ENCODE measurements at regions not wholly inside any gene's neighbourhood (a gene's known extent, or its start where the extent isn't known, plus 50 kb on each side); places are given as distances from the start of the nearest gene placed in this dataset.

GRCh38 chr13:47798906-47799305 is 202.2 kb downstream of the SUCLA2 start:
- Mint-ChIP-seq H3K27ac (no peak overlapping the region), H3K4me3 (no peak overlapping the region), H3K36me3 (ENCODE audit: low read depth) (no peaks in the 10 kb centered on the region), H3K27me3 (peaks cover 8% of the 10 kb centered on the region), H3K4me1 (no peaks in the 10 kb centered on the region), H3K9me3 (peaks cover 4% of the 10 kb centered on the region)
- no peak for ATAC-seq (replicated peaks)

DNA sequence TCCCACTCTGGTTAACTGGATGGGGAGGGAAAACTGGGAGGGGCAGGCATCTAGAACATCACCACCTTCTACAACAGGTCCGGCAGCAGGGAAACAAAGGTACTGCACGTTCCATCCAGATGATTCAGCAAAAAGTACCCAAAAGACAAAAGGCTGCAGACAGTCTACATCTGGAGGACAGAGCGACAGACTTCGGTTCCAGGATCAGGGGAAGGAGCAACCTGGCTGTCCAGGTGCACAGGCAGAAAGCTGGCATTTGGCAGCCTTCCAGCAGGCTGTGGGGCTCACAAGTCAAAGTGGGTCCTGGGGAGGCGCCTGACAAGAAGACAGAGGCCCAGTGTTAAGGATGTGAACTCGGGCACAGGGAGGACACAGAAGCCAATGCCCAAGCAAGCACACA is 202.9 kb downstream of the SUCLA2 start:
- Mint-ChIP-seq H3K36me3 (ENCODE audit: low read depth) (no peaks in the 10 kb centered on the region), H3K9me3 (peaks cover 4% of the 10 kb centered on the region), H3K27me3 (peaks cover 8% of the 10 kb centered on the region), H3K4me3 (no peak overlapping the region), H3K27ac (no peak overlapping the region), H3K4me1 (no peaks in the 10 kb centered on the region)
- no peak for ATAC-seq (replicated peaks)

GRCh38 chr13:47796816-47797215 is 204.3 kb downstream of the SUCLA2 start:
- ATAC-seq (replicated peaks) = no peak
- peaks cover 3% of the 10 kb centered on the region for H3K27me3 Mint-ChIP-seq
- no peak overlapping the region for H3K27ac Mint-ChIP-seq
- H3K4me3 Mint-ChIP-seq = no peak overlapping the region
- H3K36me3 Mint-ChIP-seq (ENCODE audit: low read depth) = no peaks in the 10 kb centered on the region
- no peaks in the 10 kb centered on the region for H3K4me1 Mint-ChIP-seq
- H3K9me3 Mint-ChIP-seq = no peaks in the 10 kb centered on the region

GRCh38 chr13:47794963-47795362 is 206.1 kb downstream of the SUCLA2 start:
- no peak for ATAC-seq (replicated peaks)
- H3K4me3 Mint-ChIP-seq = no peak overlapping the region
- H3K36me3 Mint-ChIP-seq (ENCODE audit: low read depth) = no peaks in the 10 kb centered on the region

GRCh38 chr13:47790755-47791154 is 210.3 kb downstream of the SUCLA2 start:
- no peak overlapping the region for H3K27ac Mint-ChIP-seq
- H3K36me3 Mint-ChIP-seq (ENCODE audit: low read depth) = no peaks in the 10 kb centered on the region
- no peaks in the 10 kb centered on the region for H3K9me3 Mint-ChIP-seq
- no peaks in the 10 kb centered on the region for H3K27me3 Mint-ChIP-seq
- ATAC-seq (replicated peaks) = no peak
- H3K4me3 Mint-ChIP-seq = no peak overlapping the region
- no peaks in the 10 kb centered on the region for H3K4me1 Mint-ChIP-seq

More at GRCh38 chr13:47794963-47795362, 206.1 kb downstream of the SUCLA2 start:
- Mint-ChIP-seq H3K4me1 (no peaks in the 10 kb centered on the region), H3K27me3 (peaks cover 3% of the 10 kb centered on the region), H3K9me3 (no peaks in the 10 kb centered on the region), H3K27ac (no peak overlapping the region)

DNA sequence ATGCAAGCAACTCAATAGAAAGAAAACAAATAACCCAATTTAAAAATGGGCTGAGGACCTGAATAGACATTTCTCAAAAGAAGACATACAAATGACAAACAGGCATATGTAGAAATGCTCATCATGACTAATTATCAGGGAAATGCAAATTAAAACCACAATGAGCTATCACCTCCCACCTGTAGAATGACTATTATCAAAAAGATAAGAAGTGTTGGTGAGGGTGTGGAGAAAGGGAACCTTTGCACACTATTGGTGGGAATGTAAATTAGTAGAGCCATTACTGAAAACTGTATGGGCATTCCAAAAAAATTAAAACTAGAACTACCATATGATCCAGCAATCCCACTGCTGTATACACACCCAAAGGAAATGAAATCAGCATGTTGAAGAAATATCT is 212.2 kb downstream of the SUCLA2 start:
- H3K27ac Mint-ChIP-seq = no peak overlapping the region
- no peaks in the 10 kb centered on the region for H3K36me3 Mint-ChIP-seq (ENCODE audit: low read depth)
- H3K4me3 Mint-ChIP-seq = no peak overlapping the region
- H3K9me3 Mint-ChIP-seq = no peaks in the 10 kb centered on the region
- H3K27me3 Mint-ChIP-seq = no peaks in the 10 kb centered on the region
- no peaks in the 10 kb centered on the region for H3K4me1 Mint-ChIP-seq
- ATAC-seq (replicated peaks) = peak; percentile 23

GRCh38 chr13:47774671-47774994 is 226.4 kb downstream of the SUCLA2 start:
- no peak overlapping the region for H3K4me3 Mint-ChIP-seq
- H3K9me3 Mint-ChIP-seq = peaks cover 13% of the 10 kb centered on the region
- peaks cover 21% of the 10 kb centered on the region for H3K27me3 Mint-ChIP-seq
- H3K36me3 Mint-ChIP-seq (ENCODE audit: low read depth) = no peaks in the 10 kb centered on the region
- H3K27ac Mint-ChIP-seq = no peak overlapping the region
- ATAC-seq (replicated peaks) = no peak
- H3K4me1 Mint-ChIP-seq = no peaks in the 10 kb centered on the region

- no peaks in the 10 kb centered on the region for H3K36me3 Mint-ChIP-seq (ENCODE audit: low read depth)
- no peak for ATAC-seq (replicated peaks)
- no peaks in the 10 kb centered on the region for H3K4me1 Mint-ChIP-seq
- no peak overlapping the region for H3K4me3 Mint-ChIP-seq
- H3K27me3 Mint-ChIP-seq = peaks cover 7% of the 10 kb centered on the region
- H3K9me3 Mint-ChIP-seq = no peaks in the 10 kb centered on the region
- no peak overlapping the region for H3K27ac Mint-ChIP-seq
These were observed 236.3 kb downstream of the SUCLA2 start for GRCh38 chr13:47764817-47765216.

- no peak overlapping the region for H3K27ac Mint-ChIP-seq
- no peak overlapping the region for H3K4me3 Mint-ChIP-seq
- no peaks in the 10 kb centered on the region for H3K9me3 Mint-ChIP-seq
These were observed 243.5 kb downstream of the SUCLA2 start for GRCh38 chr13:47757466-47758080.

DNA sequence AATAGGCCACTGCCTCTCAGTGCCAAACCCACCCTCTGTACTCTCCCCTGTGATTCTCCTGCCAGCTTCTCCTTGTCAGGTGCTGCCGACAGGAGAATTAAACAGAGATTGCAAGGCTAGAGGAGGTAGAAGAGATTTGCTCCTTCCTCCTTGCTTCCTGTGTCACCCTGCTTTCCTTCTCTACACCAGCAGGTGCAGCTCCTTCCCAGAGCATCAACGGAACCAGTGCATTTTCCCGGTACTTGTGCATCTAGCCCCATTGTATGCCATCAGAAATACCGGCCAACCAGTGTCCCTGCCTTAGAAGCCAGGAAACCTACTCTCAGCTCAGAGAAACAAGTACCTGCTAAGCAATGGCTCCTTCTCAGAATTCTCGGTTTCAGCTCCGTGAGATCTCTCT is 253.2 kb downstream of the SUCLA2 start:
- no peak for ATAC-seq (replicated peaks)
- H3K36me3 Mint-ChIP-seq (ENCODE audit: low read depth) = no peaks in the 10 kb centered on the region
- H3K4me3 Mint-ChIP-seq = no peak overlapping the region
- H3K27me3 Mint-ChIP-seq = peaks cover 9% of the 10 kb centered on the region
- H3K9me3 Mint-ChIP-seq = no peaks in the 10 kb centered on the region
- H3K4me1 Mint-ChIP-seq = no peaks in the 10 kb centered on the region
- no peak overlapping the region for H3K27ac Mint-ChIP-seq

More at GRCh38 chr13:47757466-47758080, 243.5 kb downstream of the SUCLA2 start:
- H3K36me3 Mint-ChIP-seq (ENCODE audit: low read depth) = no peaks in the 10 kb centered on the region
- H3K27me3 Mint-ChIP-seq = no peaks in the 10 kb centered on the region
- ATAC-seq (replicated peaks) = no peak
- H3K4me1 Mint-ChIP-seq = no peaks in the 10 kb centered on the region

DNA sequence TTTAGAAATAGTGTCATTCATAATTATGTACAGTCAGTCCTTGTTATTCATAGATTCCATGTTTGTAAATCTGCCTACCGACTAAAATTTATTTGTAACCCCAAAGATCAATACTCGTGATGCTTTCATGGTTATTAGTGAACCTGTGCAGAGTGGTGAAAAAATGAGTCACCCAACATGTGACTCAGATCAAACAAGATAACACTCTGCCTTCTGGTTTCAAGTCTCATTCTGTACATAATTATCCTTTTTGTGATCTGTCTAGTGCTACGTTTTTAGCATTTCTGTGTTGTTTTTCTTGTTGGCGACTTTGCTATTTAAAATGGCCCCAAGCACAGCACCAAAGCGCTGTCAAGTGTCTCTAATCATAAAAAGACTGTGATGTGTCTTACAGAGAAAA is 274.7 kb downstream of the SUCLA2 start:
- H3K4me1 Mint-ChIP-seq = no peaks in the 10 kb centered on the region
- H3K27me3 Mint-ChIP-seq = no peaks in the 10 kb centered on the region
- H3K9me3 Mint-ChIP-seq = peaks cover 5% of the 10 kb centered on the region
- H3K27ac Mint-ChIP-seq = no peak overlapping the region
- no peak overlapping the region for H3K4me3 Mint-ChIP-seq
- ATAC-seq (replicated peaks) = no peak
- no peaks in the 10 kb centered on the region for H3K36me3 Mint-ChIP-seq (ENCODE audit: low read depth)

DNA sequence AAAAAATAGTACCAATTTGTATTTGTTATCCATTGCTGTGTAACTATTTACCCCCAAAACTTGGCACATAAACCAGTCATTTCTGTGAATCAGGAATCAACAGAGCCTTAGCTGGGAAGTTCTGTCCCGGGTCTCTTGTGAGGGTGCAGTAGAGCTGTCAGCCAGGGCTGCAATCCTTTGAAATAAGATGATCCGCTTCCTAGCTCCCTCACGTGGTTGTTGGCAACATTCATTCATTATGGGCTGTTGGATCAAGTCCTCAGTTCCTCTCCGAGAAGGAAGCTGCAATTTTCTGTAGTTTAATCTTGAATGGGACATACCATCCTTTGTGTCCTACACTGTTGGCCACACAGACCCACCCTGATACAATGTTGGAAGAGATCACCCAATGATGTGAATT is 277.2 kb downstream of the SUCLA2 start:
- no peak for ATAC-seq (replicated peaks)
- Mint-ChIP-seq H3K27me3 (no peaks in the 10 kb centered on the region), H3K4me3 (no peak overlapping the region), H3K27ac (no peak overlapping the region), H3K36me3 (ENCODE audit: low read depth) (no peaks in the 10 kb centered on the region), H3K4me1 (no peaks in the 10 kb centered on the region), H3K9me3 (peaks cover 5% of the 10 kb centered on the region)

- H3K27ac Mint-ChIP-seq = no peak overlapping the region
- no peak for ATAC-seq (replicated peaks)
- H3K36me3 Mint-ChIP-seq (ENCODE audit: low read depth) = no peaks in the 10 kb centered on the region
- no peaks in the 10 kb centered on the region for H3K9me3 Mint-ChIP-seq
- no peaks in the 10 kb centered on the region for H3K27me3 Mint-ChIP-seq
- H3K4me1 Mint-ChIP-seq = no peaks in the 10 kb centered on the region
- no peak overlapping the region for H3K4me3 Mint-ChIP-seq
These were observed 281.9 kb downstream of the SUCLA2 start for GRCh38 chr13:47719164-47719563.

- Mint-ChIP-seq H3K36me3 (ENCODE audit: low read depth) (no peaks in the 10 kb centered on the region), H3K4me3 (no peak overlapping the region), H3K9me3 (no peaks in the 10 kb centered on the region), H3K27ac (no peak overlapping the region), H3K27me3 (no peaks in the 10 kb centered on the region), H3K4me1 (no peaks in the 10 kb centered on the region)
- ATAC-seq (replicated peaks) = no peak
These were observed 282.5 kb downstream of the SUCLA2 start for GRCh38 chr13:47718556-47718955.

DNA sequence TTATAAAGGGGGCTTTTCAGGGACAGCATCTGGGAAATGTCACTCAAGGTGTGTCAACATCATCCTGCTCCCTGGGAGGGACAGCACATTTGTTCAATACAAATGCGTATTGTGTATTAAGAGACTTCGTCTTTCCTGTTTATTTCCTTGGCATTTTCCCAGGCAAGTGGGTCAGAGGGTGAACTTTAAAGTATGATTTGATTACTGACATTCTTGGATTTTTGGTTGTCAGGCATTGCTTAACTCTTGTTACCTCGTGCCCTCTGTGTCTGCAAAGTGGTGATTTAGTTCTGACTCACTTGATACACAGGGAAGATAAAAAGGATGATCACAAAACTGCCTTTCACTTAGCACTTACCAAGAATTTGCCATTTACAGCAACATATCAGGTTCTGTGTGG is 292.7 kb downstream of the SUCLA2 start:
- Mint-ChIP-seq H3K36me3 (ENCODE audit: low read depth) (no peaks in the 10 kb centered on the region), H3K27ac (no peak overlapping the region), H3K9me3 (peaks cover 9% of the 10 kb centered on the region), H3K4me3 (no peak overlapping the region), H3K4me1 (peaks cover 4% of the 10 kb centered on the region), H3K27me3 (peaks cover 26% of the 10 kb centered on the region)
- ATAC-seq (replicated peaks) = no peak

- H3K27ac Mint-ChIP-seq = no peak overlapping the region
- peaks cover 4% of the 10 kb centered on the region for H3K4me1 Mint-ChIP-seq
- no peak overlapping the region for H3K4me3 Mint-ChIP-seq
- H3K9me3 Mint-ChIP-seq = peaks cover 9% of the 10 kb centered on the region
- peak; percentile 28 for ATAC-seq (replicated peaks)
- no peaks in the 10 kb centered on the region for H3K36me3 Mint-ChIP-seq (ENCODE audit: low read depth)
- H3K27me3 Mint-ChIP-seq = peaks cover 26% of the 10 kb centered on the region
These were observed 293.7 kb downstream of the SUCLA2 start for GRCh38 chr13:47707414-47707813.
